H1 (cell line): ENCODE measurements at regions not wholly inside any gene's neighbourhood (a gene's known extent, or its start where the extent isn't known, plus 50 kb on each side); places are given as distances from the start of the nearest gene placed in this dataset.

ENCODE experiments used
- EP300 ChIP-seq, 2 experiments: IDR thresholded peaks; 1 replicate in 1 of 2; 2 replicates in 1 of 2; pipeline ENCODE4 v1.6.1; 2011 to 2012; ENCODE audit warnings: low read depth in 2 of 2, low read length in 2 of 2, mild to moderate bottlenecking in 2 of 2, borderline replicate concordance in 1 of 2, inconsistent platforms in 1 of 2, moderate library complexity in 1 of 2
- POLR2A ChIP-seq, 2 experiments: IDR thresholded peaks; 1 replicate in 1 of 2; 2 replicates in 1 of 2; pipeline ENCODE4 v1.6.1; 2011; ENCODE audit warnings: low read depth in 2 of 2, low read length in 2 of 2, mild to moderate bottlenecking in 2 of 2; ENCODE audit errors: control extremely low read depth in 1 of 2
- TF ChIP-seq, protein P1 (sequence below), 3 experiments: IDR thresholded peaks; 1 replicate in 2 of 3; 2 replicates in 1 of 3; pipeline versions ENCODE4 v1.5.1 to v1.6.1; 2011; ENCODE audit warnings: low read length in 3 of 3, mild to moderate bottlenecking in 3 of 3, inconsistent platforms in 2 of 3, low read depth in 1 of 3, moderate library complexity in 1 of 3; ENCODE audit not compliant: insufficient read depth in 1 of 3; ENCODE audit errors: control extremely low read depth in 1 of 3

DNA sequence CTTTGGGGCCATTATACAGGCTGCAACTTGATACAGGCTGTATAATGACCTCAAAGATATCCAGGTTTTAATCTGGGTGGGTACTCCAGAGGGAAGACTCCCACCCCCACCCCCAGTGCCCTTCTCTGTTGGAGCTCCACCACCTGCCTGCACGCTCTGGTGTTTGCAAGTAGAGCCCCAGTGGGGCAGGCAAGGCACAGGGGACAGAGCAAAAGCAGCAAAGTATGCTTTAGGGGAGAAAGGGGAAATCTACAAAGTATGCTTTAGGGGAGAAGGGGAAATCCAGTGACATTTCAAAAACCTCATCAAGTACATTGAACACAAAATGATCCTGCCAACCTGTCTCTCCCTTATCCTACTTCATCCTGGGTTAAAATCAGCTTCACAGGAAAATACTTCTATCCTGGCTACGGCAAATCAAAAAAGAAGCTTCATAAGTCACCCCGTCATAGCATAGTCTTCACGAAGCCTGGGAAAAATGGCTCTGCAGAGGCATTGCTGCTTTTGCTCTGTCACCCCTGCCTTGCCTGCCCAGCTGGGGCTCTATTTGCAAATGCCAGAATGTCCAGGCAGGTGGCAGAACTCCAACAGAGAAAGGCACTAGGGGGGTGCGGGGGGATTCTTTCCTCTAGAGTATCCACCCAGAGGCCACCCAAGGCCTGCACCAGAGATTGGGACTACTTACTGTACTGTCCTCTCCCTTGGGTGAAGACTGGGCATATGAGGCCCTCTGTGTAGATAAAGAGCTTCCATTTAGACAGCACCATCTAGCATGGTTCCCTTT lies 60.9 kb upstream of the ATP11B start:
- TF ChIP-seq POLR2A (IDR thresholded peaks at IDR 0.05; ENCODE audit: control extremely low read depth in 1 of 2, low read depth in 2 of 2, low read length in 2 of 2) (no peak), EP300 (IDR thresholded peaks at IDR 0.05; ENCODE audit: borderline replicate concordance in 1 of 2, low read depth in 2 of 2, low read length in 2 of 2) (no peak)
- TF ChIP-seq, protein P1, sequence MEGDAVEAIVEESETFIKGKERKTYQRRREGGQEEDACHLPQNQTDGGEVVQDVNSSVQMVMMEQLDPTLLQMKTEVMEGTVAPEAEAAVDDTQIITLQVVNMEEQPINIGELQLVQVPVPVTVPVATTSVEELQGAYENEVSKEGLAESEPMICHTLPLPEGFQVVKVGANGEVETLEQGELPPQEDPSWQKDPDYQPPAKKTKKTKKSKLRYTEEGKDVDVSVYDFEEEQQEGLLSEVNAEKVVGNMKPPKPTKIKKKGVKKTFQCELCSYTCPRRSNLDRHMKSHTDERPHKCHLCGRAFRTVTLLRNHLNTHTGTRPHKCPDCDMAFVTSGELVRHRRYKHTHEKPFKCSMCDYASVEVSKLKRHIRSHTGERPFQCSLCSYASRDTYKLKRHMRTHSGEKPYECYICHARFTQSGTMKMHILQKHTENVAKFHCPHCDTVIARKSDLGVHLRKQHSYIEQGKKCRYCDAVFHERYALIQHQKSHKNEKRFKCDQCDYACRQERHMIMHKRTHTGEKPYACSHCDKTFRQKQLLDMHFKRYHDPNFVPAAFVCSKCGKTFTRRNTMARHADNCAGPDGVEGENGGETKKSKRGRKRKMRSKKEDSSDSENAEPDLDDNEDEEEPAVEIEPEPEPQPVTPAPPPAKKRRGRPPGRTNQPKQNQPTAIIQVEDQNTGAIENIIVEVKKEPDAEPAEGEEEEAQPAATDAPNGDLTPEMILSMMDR (IDR thresholded peaks at IDR 0.05; ENCODE audit: control extremely low read depth in 1 of 3, insufficient read depth in 1 of 3, low read depth in 1 of 3, low read length in 3 of 3), result no peak
